T-helper 17 cell (primary cell): ENCODE measurements at regions not wholly inside any gene's neighbourhood (a gene's known extent, or its start where the extent isn't known, plus 50 kb on each side); places are given as distances from the start of the nearest gene placed in this dataset.

Experiments used
- ATAC-seq: fragments of 150-1000 bp; cut with Tn5 transposase; 2 replicates; pipeline ENCODE4 v1.10.0; 2021; ENCODE audit warnings: mild to moderate bottlenecking, moderate library complexity
- DNase-seq, 3 donors: peaks; one replicate each; pipeline versions ENCODE4 v3.0.0 to v3.0.0-alpha.2; 2020 to 2021
- H3K9me3 ChIP-seq: one replicate; pipeline ENCODE4 v1.7.0; 2013; ENCODE audit warnings: low read length, mild to moderate bottlenecking; ENCODE audit not compliant: control insufficient read depth, poor library complexity, severe bottlenecking
- H3K27ac Mint-ChIP-seq: one replicate; pipeline ENCODE4 v1.8.0; 2022; ENCODE audit warnings: mild to moderate bottlenecking, moderate library complexity, mixed read lengths
- H3K27me3 Mint-ChIP-seq: one replicate; pipeline ENCODE4 v1.8.0; 2022; ENCODE audit warnings: mixed read lengths
- H3K36me3 Mint-ChIP-seq: one replicate; pipeline ENCODE4 v1.8.0; 2022; ENCODE audit warnings: low read depth, mixed read lengths
- H3K4me1 Mint-ChIP-seq: one replicate; pipeline ENCODE4 v1.8.0; 2022; ENCODE audit warnings: mild to moderate bottlenecking, mixed read lengths
- H3K4me3 Mint-ChIP-seq: one replicate; pipeline ENCODE4 v1.8.0; 2022; ENCODE audit warnings: mild to moderate bottlenecking, moderate library complexity, mixed read lengths

DNA sequence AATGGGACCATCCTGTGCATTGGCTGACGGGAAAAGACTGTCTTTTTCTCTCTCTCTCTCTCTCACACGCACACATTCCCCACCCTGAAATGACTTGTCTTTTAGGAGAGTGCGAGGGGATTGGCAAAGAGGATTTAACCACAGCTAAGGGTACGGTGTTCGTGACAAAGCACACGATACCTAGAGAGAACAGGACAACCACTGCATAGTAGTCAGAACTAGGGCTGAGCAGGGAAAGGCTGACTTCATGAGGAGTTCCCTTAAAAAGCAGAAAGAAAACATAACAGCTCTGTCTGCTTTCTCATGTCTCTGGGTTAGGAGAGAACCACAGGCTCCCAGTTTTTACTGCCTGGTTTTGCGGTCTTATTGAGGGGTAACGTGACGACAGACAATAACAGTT is 742.8 kb upstream of the SOX9 start:
- no peaks in the 10 kb centered on the region for H3K9me3 ChIP-seq
- H3K4me1 Mint-ChIP-seq = no peaks in the 10 kb centered on the region
- no peaks in the 10 kb centered on the region for H3K27me3 Mint-ChIP-seq
- no peaks in the 10 kb centered on the region for H3K36me3 Mint-ChIP-seq
- ATAC-seq (no peak), DNase-seq (no peak)
- H3K4me3 Mint-ChIP-seq = no peak overlapping the region
- no peak overlapping the region for H3K27ac Mint-ChIP-seq

DNA sequence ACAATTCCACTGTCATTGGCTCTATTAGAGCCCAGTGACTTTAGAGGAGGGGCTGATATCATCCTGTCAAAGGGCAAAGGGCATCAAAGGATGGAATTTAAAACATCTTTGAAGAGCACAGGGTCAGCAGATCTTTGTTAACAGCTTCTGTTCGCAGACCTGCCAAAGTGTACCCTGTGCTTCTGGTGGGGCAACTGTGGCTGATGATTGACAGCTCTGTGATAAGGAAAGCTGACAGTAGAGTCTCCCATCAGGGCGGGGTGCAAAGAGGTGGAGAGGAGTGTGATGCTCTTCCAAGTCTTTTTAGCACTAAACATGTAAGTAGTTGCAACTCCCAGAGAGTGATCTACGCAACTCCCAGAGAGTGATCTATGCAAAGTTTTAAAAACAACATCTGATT is 742.1 kb upstream of the SOX9 start:
- H3K4me3 Mint-ChIP-seq = no peak overlapping the region
- no peak overlapping the region for H3K27ac Mint-ChIP-seq
- no peak for ATAC-seq
- no peaks in the 10 kb centered on the region for H3K36me3 Mint-ChIP-seq
- DNase-seq = no peak
- H3K4me1 Mint-ChIP-seq = no peaks in the 10 kb centered on the region
- no peaks in the 10 kb centered on the region for H3K9me3 ChIP-seq
- no peaks in the 10 kb centered on the region for H3K27me3 Mint-ChIP-seq

DNA sequence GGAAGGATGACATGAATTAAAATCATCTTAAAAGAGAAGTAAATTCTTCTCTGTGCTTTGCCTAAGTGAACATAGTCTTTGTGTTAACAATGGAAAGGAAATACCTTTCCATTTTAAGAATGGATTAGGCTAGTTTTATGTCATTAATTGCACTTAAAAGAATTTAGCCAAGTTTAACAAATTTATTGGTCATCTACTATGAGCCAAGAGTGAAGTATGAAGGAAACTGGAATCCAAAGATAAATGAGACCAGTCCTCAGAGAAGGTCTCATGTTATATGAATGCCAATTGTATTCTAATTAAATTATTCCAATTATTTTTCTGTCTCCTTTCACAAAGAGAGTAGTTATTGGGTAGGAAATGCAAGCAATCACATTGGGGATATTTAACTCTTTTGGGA is 741.3 kb upstream of the SOX9 start:
- H3K9me3 ChIP-seq = no peaks in the 10 kb centered on the region
- H3K4me1 Mint-ChIP-seq = no peaks in the 10 kb centered on the region
- no peak overlapping the region for H3K4me3 Mint-ChIP-seq
- no peaks in the 10 kb centered on the region for H3K36me3 Mint-ChIP-seq
- H3K27ac Mint-ChIP-seq = no peak overlapping the region
- H3K27me3 Mint-ChIP-seq = no peaks in the 10 kb centered on the region
- ATAC-seq = no peak
- DNase-seq = no peak

DNA sequence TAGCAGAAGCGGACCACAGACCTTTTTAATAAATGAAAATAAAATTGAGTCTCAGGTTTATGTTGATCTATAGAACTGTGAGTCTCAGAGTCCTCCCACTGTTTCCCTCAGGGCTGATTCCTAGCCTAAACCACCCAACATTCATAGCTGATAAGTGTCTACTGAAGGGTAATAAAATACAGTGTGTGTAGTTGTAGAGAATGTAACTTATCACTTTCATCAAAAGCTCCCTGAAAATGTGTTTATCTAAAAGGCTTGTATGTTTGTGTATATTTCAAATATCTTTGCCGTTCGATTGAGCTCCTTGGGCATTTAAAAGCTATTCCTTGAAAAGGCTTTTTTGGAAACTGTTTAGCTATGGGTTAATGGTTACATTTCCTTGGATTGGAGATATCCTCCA is 740.3 kb upstream of the SOX9 start:
- no peaks in the 10 kb centered on the region for H3K36me3 Mint-ChIP-seq
- no peak overlapping the region for H3K4me3 Mint-ChIP-seq
- H3K27ac Mint-ChIP-seq = no peak overlapping the region
- no peaks in the 10 kb centered on the region for H3K4me1 Mint-ChIP-seq
- no peaks in the 10 kb centered on the region for H3K9me3 ChIP-seq
- DNase-seq = no peak
- ATAC-seq = no peak
- H3K27me3 Mint-ChIP-seq = no peaks in the 10 kb centered on the region

DNA sequence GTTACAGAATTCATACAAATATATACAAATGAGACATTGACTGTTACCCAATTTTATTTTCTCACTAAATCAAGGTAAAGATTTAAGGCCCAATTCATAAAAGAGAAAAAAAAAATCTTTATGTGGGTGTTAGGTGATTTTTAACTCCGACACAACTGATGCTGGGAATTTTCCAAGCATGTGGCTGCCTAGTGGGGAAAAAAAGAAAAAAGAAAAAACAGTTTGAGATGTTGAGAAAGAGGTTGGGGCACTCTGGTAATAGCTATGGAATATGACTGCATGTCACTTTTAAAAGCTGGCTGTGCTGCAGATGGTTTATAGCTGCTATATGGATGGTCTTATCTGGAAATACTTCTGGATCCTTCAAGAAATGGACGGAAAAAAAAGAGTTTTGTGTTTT is 739.9 kb upstream of the SOX9 start:
- Mint-ChIP-seq H3K4me3 (no peak overlapping the region), H3K27ac (no peak overlapping the region), H3K27me3 (no peaks in the 10 kb centered on the region)

DNA sequence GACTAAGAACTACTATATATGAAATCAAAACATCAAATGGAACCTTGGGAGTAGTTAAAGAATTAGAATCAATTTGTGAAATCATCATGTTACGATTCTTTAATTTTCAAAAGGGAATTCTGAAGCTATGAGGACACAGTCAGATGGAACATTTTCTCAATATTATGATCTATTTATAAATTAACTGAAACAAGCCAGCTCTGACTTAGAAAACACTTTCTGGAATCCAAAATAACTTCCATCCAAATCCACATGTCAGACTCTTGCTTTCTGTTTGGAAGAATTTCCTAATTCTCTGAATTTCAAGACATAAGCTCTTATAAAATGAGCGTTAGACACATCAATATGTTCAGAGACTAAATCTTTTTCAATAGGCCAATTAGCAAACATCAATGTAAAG is 737.7 kb upstream of the SOX9 start:
- no peaks in the 10 kb centered on the region for H3K27me3 Mint-ChIP-seq
- no peak overlapping the region for H3K4me3 Mint-ChIP-seq
- no peaks in the 10 kb centered on the region for H3K36me3 Mint-ChIP-seq
- no peak for DNase-seq
- no peak for ATAC-seq
- H3K9me3 ChIP-seq = no peaks in the 10 kb centered on the region
- no peak overlapping the region for H3K27ac Mint-ChIP-seq
- H3K4me1 Mint-ChIP-seq = no peaks in the 10 kb centered on the region

More for the DNA sequence above, 739.9 kb upstream of the SOX9 start:
- H3K9me3 ChIP-seq = no peaks in the 10 kb centered on the region
- DNase-seq (no peak), ATAC-seq (no peak)
- H3K4me1 Mint-ChIP-seq = no peaks in the 10 kb centered on the region
- H3K36me3 Mint-ChIP-seq = no peaks in the 10 kb centered on the region

DNA sequence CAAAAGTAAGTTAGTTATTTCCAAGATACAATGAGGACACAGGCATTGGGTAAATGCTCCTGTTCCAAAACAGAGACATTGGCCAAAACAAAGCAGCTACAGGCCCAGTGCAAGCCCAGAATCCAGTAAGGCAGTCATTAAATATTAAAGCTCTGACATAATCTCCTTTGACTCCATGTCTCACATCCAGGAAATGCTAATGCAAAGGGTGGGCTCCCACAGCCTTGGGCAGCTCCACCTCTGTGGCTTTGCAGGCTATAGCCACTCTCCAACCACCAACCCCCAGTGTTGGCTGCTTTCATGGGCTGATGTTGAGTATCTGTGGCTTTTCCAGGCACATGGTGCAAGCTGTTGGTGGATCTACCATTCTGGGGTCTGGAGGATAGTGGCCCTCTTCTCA is 733.4 kb upstream of the SOX9 start:
- no peaks in the 10 kb centered on the region for H3K36me3 Mint-ChIP-seq
- no peak for ATAC-seq
- no peaks in the 10 kb centered on the region for H3K4me1 Mint-ChIP-seq
- no peak for DNase-seq
- no peaks in the 10 kb centered on the region for H3K27me3 Mint-ChIP-seq
- H3K9me3 ChIP-seq = no peaks in the 10 kb centered on the region
- no peak overlapping the region for H3K4me3 Mint-ChIP-seq
- H3K27ac Mint-ChIP-seq = no peak overlapping the region

DNA sequence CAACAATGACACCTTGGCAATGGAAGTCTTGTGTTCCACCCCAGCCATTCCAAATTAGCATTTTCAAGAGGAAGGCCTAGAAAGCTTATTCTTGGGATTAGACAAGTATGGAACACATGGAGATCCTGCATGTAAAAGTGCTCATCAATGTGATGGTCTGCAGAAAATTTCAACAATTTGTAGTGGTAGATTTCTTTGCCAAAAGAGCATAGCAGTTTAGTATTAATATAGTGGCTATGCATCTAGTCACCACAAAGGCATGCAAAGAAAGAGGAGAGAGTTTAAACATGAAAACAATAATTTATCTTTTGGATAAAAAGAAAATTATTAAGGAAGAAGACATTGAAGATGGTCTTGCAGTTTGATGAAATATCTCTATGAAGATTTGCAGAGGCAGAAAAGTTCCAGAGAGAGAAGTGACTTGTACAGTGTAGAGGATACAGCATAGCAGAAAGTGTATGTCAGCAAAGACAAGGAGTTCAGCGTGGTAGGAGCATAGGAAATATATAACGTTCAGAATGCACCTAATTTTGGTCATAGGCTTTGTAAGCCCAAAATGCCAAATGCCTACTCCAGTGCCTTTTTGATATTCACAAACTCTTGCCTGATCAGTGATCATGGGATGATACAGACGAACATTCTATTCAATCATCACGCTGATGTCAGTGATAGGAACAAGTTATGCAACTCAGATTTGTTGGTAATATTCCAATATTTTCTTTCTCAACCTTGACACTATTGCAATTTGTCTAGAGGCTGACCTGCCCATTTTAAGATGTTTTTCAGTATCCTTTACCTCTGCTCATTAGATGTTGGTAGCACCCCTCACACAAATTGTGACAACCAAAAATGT is 727.9 kb upstream of the SOX9 start:
- DNase-seq (no peak), ATAC-seq (no peak)
- no peak overlapping the region for H3K4me3 Mint-ChIP-seq
- no peaks in the 10 kb centered on the region for H3K4me1 Mint-ChIP-seq
- H3K27me3 Mint-ChIP-seq = no peaks in the 10 kb centered on the region
- no peaks in the 10 kb centered on the region for H3K9me3 ChIP-seq
- H3K36me3 Mint-ChIP-seq = no peaks in the 10 kb centered on the region
- no peak overlapping the region for H3K27ac Mint-ChIP-seq

DNA sequence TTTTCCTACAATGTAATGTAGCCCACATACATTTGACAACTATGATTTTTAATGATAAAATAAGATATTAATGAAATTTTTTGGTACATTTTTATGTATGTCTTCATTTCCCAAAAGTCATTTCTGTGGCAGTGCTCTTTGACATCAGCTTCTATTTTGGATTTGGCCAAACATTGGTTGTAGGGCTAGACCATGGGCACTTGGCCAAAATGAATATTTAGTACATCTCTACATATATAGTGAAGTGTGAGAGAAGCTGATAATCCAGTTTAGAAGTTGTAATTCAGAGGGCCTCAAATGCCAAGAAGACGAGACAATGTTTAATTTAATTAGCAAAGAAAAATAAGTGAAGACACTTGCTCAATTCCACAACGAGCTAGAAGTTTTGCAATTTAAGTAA is 724.9 kb upstream of the SOX9 start:
- no peaks in the 10 kb centered on the region for H3K9me3 ChIP-seq
- no peaks in the 10 kb centered on the region for H3K27me3 Mint-ChIP-seq
- no peak overlapping the region for H3K4me3 Mint-ChIP-seq
- no peak for DNase-seq
- H3K4me1 Mint-ChIP-seq = no peaks in the 10 kb centered on the region
- no peak overlapping the region for H3K27ac Mint-ChIP-seq
- H3K36me3 Mint-ChIP-seq = no peaks in the 10 kb centered on the region
- ATAC-seq = no peak

DNA sequence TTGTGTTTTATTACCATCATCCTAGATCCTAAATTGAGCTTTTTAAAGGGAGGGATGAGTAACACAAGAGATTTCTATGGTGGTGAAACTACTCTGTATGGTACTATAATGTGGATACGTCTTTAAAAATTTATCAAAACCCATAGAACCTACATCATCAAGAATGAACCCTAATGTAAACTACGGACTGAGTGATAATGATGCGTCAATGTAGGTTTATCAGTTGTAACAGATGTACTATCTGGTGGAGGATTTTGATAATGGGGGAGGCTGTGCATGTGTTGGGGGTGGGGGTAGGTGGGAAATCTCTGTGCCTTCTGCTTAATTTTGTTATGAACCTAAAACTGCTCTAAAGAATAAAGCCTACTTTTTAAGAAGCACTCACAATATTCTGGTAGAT is 724.1 kb upstream of the SOX9 start:
- no peaks in the 10 kb centered on the region for H3K9me3 ChIP-seq

DNA sequence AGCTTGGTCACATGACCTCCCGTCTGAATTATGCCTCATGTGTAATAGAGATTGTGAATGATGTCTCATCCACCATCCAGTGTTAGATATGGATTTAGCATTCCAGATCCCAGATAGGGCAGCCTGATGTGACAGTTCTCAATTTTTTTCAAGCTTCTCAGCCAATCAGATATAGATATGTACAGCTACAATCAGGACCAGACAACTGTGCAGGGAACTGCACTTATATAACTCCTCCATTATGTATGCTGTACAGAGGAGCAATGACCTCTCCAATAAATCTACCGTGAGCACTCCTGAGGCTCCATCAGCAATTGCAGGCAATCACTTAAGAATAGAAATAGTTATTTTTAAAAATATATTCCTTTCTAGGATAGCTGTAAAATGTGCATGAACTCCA is 722.8 kb upstream of the SOX9 start:
- no peaks in the 10 kb centered on the region for H3K9me3 ChIP-seq
- Mint-ChIP-seq H3K27me3 (no peaks in the 10 kb centered on the region), H3K4me3 (no peak overlapping the region), H3K27ac (no peak overlapping the region), H3K36me3 (no peaks in the 10 kb centered on the region), H3K4me1 (no peaks in the 10 kb centered on the region)
- no peak for ATAC-seq
- no peak for DNase-seq

More for the DNA sequence above, 724.1 kb upstream of the SOX9 start:
- H3K36me3 Mint-ChIP-seq = no peaks in the 10 kb centered on the region
- no peak overlapping the region for H3K27ac Mint-ChIP-seq
- ATAC-seq = no peak
- DNase-seq = no peak
- H3K4me1 Mint-ChIP-seq = no peaks in the 10 kb centered on the region
- no peaks in the 10 kb centered on the region for H3K27me3 Mint-ChIP-seq
- H3K4me3 Mint-ChIP-seq = no peak overlapping the region

DNA sequence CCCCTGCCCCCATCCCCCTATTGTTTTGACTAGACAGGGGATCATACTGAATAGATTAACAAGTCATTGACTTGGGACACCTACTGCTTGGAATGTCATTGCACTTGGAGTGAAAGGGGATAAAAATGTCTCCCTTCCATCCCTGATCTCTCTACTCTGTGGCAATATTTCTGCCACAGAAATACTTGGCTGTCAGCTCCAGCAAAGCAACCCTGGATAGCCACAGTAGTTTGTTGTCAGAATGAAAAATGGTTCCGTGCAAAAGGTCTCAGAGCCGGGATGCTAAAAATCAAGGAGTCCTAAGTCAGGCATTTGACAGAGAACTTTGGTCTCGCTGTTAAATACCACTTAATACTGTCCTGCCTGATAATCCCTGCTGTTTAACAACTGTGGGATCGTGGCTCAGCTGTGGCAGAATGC is 722.0 kb upstream of the SOX9 start:
- Mint-ChIP-seq H3K4me3 (no peak overlapping the region), H3K27me3 (no peaks in the 10 kb centered on the region), H3K27ac (no peak overlapping the region), H3K4me1 (no peaks in the 10 kb centered on the region), H3K36me3 (no peaks in the 10 kb centered on the region)
- ATAC-seq (no peak), DNase-seq (no peak)
- H3K9me3 ChIP-seq = no peaks in the 10 kb centered on the region

DNA sequence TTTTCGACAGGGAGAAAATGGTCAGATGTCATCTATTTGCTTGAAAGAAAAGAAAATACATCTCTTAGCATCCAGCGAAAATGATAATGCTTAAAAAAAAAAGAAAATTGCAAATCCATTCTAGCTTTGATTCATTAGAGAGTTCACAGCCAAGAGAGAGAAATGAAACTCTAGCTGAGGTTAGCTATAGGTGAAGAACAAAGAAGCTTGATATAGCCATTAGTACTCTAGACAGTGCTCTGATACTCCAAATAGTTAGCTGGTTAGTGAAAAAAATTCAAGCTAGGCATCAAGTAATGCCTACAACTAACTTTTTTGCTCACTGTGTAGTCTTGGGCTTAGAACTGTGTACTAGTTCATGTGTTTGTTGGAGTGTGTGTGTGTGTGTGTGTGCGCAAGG is 721.6 kb upstream of the SOX9 start:
- Mint-ChIP-seq H3K27ac (no peak overlapping the region), H3K27me3 (no peaks in the 10 kb centered on the region), H3K4me1 (no peaks in the 10 kb centered on the region), H3K36me3 (no peaks in the 10 kb centered on the region), H3K4me3 (no peak overlapping the region)
- no peak for DNase-seq
- ATAC-seq = no peak
- no peaks in the 10 kb centered on the region for H3K9me3 ChIP-seq

DNA sequence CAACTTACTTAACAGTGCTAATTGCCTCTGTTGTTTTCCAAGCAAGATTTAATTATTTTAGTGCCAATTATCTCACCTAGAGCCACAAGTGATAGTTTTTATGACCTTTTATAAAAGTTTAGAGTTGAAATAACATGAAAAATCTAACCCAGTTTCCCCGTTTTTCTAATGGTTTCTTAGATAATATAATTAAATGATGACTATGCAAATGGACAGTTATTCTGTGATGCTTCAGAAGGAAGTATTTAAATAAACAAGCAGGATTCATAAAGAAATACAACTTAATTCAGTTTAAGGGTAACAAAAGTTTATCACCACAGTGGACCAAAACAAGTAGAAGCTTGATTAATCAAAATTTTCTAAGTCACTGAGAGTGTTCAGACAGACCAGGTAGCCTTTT is 721.2 kb upstream of the SOX9 start:
- DNase-seq (no peak), ATAC-seq (no peak)
- Mint-ChIP-seq H3K4me1 (no peaks in the 10 kb centered on the region), H3K27ac (no peak overlapping the region), H3K4me3 (no peak overlapping the region), H3K27me3 (no peaks in the 10 kb centered on the region), H3K36me3 (no peaks in the 10 kb centered on the region)
- no peaks in the 10 kb centered on the region for H3K9me3 ChIP-seq
